Liver (tissue), 8 donors: ENCODE measurements at regions not wholly inside any gene's neighbourhood (a gene's known extent, or its start where the extent isn't known, plus 50 kb on each side); places are given as distances from the start of the nearest gene placed in this dataset.

ENCODE experiments used
- DNase-seq: peaks from one replicate; pipeline ENCODE4 v3.0.0-alpha.2; 2017; ENCODE audit warnings: low spot score
- H3K27ac ChIP-seq, 2 donors: one replicate each; pipeline ENCODE4 v1.7.0; 2013; ENCODE audit warnings: inconsistent platforms in 2 of 2, low read length in 2 of 2, control low read depth in 1 of 2, low read depth in 1 of 2, mild to moderate bottlenecking in 1 of 2
- H3K27me3 ChIP-seq, 4 donors: one replicate each; pipeline versions ENCODE4 v1.6.1 to v1.7.0; 2013; ENCODE audit warnings: low read length in 3 of 4, inconsistent platforms in 1 of 4, mild to moderate bottlenecking in 1 of 4, moderate library complexity in 1 of 4; ENCODE audit not compliant: control insufficient read depth in 4 of 4, insufficient read depth in 4 of 4
- H3K36me3 ChIP-seq, 4 donors: one replicate each; pipeline versions ENCODE4 v1.6.1 to v1.7.0; 2013; ENCODE audit warnings: low read length in 3 of 4, mild to moderate bottlenecking in 3 of 4, low read depth in 1 of 4, moderate library complexity in 1 of 4; ENCODE audit not compliant: control insufficient read depth in 4 of 4, insufficient read depth in 3 of 4
- H3K4me1 ChIP-seq, 4 donors: one replicate each; pipeline versions ENCODE4 v1.6.1 to v1.7.0; 2013; ENCODE audit warnings: low read length in 3 of 4, mild to moderate bottlenecking in 3 of 4, moderate library complexity in 1 of 4; ENCODE audit not compliant: control insufficient read depth in 4 of 4, insufficient read depth in 4 of 4
- H3K4me3 ChIP-seq, 3 donors: one replicate each; pipeline versions ENCODE4 v1.6.1 to v1.7.0; 2013; ENCODE audit warnings: low read length in 3 of 3, control low read depth in 1 of 3, low read depth in 1 of 3, mild to moderate bottlenecking in 1 of 3
- H3K9ac ChIP-seq, 2 donors: one replicate each; pipeline ENCODE4 v1.7.0; 2013; ENCODE audit warnings: low read length in 2 of 2, mild to moderate bottlenecking in 2 of 2, moderate library complexity in 2 of 2, control low read depth in 1 of 2, low read depth in 1 of 2
- H3K9me3 ChIP-seq, 4 donors: one replicate each; pipeline versions ENCODE4 v1.6.1 to v1.7.0; 2013; ENCODE audit warnings: low read length in 3 of 4; ENCODE audit not compliant: control insufficient read depth in 4 of 4
- EGR1 ChIP-seq, 2 donors: IDR thresholded peaks; 2 replicates each; pipeline ENCODE4 v1.6.1; 2016 to 2018; ENCODE audit warnings: antibody characterized with exemption in 2 of 2, low read depth in 2 of 2
- FOXA1 ChIP-seq: IDR thresholded peaks from 2 replicates; pipeline ENCODE4 v1.6.1; 2016; ENCODE audit warnings: antibody characterized with exemption
- FOXA2 ChIP-seq: IDR thresholded peaks from 2 replicates; pipeline ENCODE4 v1.6.1; 2016; ENCODE audit warnings: antibody characterized with exemption
- GABPA ChIP-seq, 2 donors: IDR thresholded peaks in 1 of 2; conservative IDR thresholded peaks in 1 of 2; 2 replicates each; pipeline ENCODE4 v1.6.1; 2016; ENCODE audit warnings: antibody characterized with exemption in 2 of 2, mild to moderate bottlenecking in 1 of 2, moderate library complexity in 1 of 2
- HNF4A ChIP-seq, 2 donors: conservative IDR thresholded peaks; 2 replicates each; pipeline ENCODE4 v1.6.1; 2016; ENCODE audit warnings: antibody characterized with exemption in 2 of 2, mild to moderate bottlenecking in 2 of 2
- HNF4G ChIP-seq: IDR thresholded peaks from 2 replicates; pipeline ENCODE4 v1.6.1; 2016; ENCODE audit warnings: antibody characterized with exemption
- JUND ChIP-seq, 2 donors: IDR thresholded peaks; 2 replicates each; pipeline ENCODE4 v1.6.1; 2016; ENCODE audit warnings: antibody characterized with exemption in 2 of 2
- NR2F2 ChIP-seq: IDR thresholded peaks from 2 replicates; pipeline ENCODE4 v1.6.1; 2016; ENCODE audit warnings: antibody characterized with exemption
- RAD21 ChIP-seq, 2 donors: IDR thresholded peaks; 2 replicates each; pipeline ENCODE4 v1.6.1; 2016; ENCODE audit warnings: antibody characterized with exemption in 2 of 2, mild to moderate bottlenecking in 2 of 2
- RXRA ChIP-seq, 2 donors: IDR thresholded peaks; 2 replicates each; pipeline ENCODE4 v1.6.1; 2017 to 2018; ENCODE audit warnings: antibody characterized with exemption in 2 of 2, mild to moderate bottlenecking in 1 of 2
- SP1 ChIP-seq: IDR thresholded peaks from 2 replicates; pipeline ENCODE4 v1.6.1; 2018; ENCODE audit warnings: antibody characterized with exemption, mild to moderate bottlenecking
- TAF1 ChIP-seq: conservative IDR thresholded peaks from 2 replicates; pipeline ENCODE4 v1.6.1; 2016; ENCODE audit warnings: antibody characterized with exemption, mild to moderate bottlenecking
- YY1 ChIP-seq: IDR thresholded peaks from 2 replicates; pipeline ENCODE4 v1.6.1; 2016; ENCODE audit warnings: antibody characterized with exemption, mild to moderate bottlenecking
- WGBS: extraction: QIAGEN DNeasy Blood & Tissue Kit; methylation state at CpG from one replicate; pipeline ENCODE4 v1.1.7; 2013; 5-methylcytosine and 5-hydroxymethylcytosine counted together
- TF ChIP-seq, protein P1 (sequence below): fragments of 150-350 bp; IDR thresholded peaks from 2 replicates; pipeline ENCODE4 v1.5.1; 2017; ENCODE audit warnings: improper control_type of control experiment, low read depth, low read length; ENCODE audit not compliant: missing input control
- TF ChIP-seq, protein P2 (sequence below): IDR thresholded peaks from 2 replicates; pipeline ENCODE4 v1.6.1; 2016; ENCODE audit warnings: antibody characterized with exemption
- TF ChIP-seq, protein P3 (sequence below): IDR thresholded peaks from 2 replicates; pipeline ENCODE4 v1.6.1; 2016; ENCODE audit warnings: antibody characterized with exemption
- TF ChIP-seq, protein P4 (sequence below): IDR thresholded peaks from 2 replicates; pipeline ENCODE4 v1.6.1; 2016; ENCODE audit warnings: antibody characterized with exemption
- TF ChIP-seq, protein P5 (sequence below): IDR thresholded peaks from 2 replicates; pipeline ENCODE4 v1.6.1; 2016; ENCODE audit warnings: antibody characterized with exemption, mild to moderate bottlenecking
- donor health status: healthy.
- donor health status: healthy.
- donor health status: healthy.
- donor health status: healthy.
- donor health status: healthy.

DNA sequence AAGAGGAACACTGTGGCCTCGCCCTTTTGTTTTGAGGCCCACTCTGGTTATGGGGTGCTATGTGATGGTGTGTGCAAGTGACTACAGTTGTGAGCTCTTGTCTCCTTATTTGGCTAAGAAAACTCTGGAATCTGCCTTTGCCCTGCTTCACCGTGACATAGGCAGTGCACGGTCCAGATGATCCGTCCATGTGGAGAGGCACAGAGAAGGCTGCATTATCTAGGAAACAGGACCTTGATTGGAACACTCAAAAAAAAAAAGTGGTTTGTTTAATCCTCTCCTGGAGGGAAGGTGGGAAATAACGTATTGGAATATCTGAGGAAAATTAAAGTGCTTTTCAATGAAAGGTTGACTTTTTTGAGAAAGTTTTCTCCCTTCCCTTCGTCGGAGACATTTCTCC, 233.3 kb downstream of the CHD9NB start (continued):
- TF ChIP-seq, protein P1, sequence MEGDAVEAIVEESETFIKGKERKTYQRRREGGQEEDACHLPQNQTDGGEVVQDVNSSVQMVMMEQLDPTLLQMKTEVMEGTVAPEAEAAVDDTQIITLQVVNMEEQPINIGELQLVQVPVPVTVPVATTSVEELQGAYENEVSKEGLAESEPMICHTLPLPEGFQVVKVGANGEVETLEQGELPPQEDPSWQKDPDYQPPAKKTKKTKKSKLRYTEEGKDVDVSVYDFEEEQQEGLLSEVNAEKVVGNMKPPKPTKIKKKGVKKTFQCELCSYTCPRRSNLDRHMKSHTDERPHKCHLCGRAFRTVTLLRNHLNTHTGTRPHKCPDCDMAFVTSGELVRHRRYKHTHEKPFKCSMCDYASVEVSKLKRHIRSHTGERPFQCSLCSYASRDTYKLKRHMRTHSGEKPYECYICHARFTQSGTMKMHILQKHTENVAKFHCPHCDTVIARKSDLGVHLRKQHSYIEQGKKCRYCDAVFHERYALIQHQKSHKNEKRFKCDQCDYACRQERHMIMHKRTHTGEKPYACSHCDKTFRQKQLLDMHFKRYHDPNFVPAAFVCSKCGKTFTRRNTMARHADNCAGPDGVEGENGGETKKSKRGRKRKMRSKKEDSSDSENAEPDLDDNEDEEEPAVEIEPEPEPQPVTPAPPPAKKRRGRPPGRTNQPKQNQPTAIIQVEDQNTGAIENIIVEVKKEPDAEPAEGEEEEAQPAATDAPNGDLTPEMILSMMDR = no peak

DNA sequence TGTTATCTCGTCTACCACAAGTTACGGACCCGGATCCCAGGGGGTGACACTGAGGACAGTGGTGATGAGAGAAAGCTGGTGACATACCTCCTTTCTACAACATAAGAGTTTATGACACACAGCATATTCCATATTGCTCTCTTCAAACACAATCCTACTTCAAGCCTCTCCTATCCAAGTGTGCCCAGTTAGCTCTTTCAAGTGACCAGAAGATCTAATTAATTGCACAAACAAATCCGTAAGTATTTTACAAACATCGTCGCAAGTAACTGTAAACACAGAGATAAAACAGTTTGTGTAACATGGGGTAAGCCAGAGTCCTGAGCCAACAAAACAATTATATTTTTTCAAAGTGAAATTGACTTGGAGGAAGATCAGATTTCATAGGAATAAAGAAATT, 235.0 kb downstream of the CHD9NB start:
- H3K9me3 ChIP-seq = no peaks in the 10 kb centered on the region
- H3K4me1 ChIP-seq = no peaks in the 10 kb centered on the region
- no peak overlapping the region for H3K9ac ChIP-seq
- no peak for DNase-seq
- H3K4me3 ChIP-seq = no peak overlapping the region
- WGBS = 53% methylated on average over 6 of the region's 6 CpGs
- TF ChIP-seq TAF1 (no peak), HNF4G (no peak), HNF4A (conservative IDR thresholded peaks at IDR 0.05) (no peak), FOXA2 (no peak), RXRA (IDR thresholded peaks at IDR 0.05) (no peak), YY1 (no peak), SP1 (no peak), EGR1 (IDR thresholded peaks at IDR 0.05; ENCODE audit: low read depth in 2 of 2) (no peak), GABPA (IDR thresholded peaks at IDR 0.05 in 1 of 2, conservative IDR thresholded peaks at IDR 0.05 in 1 of 2) (no peak), NR2F2 (no peak), RAD21 (IDR thresholded peaks at IDR 0.05) (no peak), JUND (IDR thresholded peaks at IDR 0.05) (no peak), FOXA1 (no peak)
- TF ChIP-seq, protein P2, sequence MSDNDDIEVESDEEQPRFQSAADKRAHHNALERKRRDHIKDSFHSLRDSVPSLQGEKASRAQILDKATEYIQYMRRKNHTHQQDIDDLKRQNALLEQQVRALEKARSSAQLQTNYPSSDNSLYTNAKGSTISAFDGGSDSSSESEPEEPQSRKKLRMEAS = no peak
- TF ChIP-seq, protein P3, sequence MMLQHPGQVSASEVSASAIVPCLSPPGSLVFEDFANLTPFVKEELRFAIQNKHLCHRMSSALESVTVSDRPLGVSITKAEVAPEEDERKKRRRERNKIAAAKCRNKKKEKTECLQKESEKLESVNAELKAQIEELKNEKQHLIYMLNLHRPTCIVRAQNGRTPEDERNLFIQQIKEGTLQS = no peak
- TF ChIP-seq, protein P1 = no peak
- TF ChIP-seq, protein P4, sequence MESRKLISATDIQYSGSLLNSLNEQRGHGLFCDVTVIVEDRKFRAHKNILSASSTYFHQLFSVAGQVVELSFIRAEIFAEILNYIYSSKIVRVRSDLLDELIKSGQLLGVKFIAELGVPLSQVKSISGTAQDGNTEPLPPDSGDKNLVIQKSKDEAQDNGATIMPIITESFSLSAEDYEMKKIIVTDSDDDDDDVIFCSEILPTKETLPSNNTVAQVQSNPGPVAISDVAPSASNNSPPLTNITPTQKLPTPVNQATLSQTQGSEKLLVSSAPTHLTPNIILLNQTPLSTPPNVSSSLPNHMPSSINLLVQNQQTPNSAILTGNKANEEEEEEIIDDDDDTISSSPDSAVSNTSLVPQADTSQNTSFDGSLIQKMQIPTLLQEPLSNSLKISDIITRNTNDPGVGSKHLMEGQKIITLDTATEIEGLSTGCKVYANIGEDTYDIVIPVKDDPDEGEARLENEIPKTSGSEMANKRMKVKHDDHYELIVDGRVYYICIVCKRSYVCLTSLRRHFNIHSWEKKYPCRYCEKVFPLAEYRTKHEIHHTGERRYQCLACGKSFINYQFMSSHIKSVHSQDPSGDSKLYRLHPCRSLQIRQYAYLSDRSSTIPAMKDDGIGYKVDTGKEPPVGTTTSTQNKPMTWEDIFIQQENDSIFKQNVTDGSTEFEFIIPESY = no peak
- TF ChIP-seq, protein P5, sequence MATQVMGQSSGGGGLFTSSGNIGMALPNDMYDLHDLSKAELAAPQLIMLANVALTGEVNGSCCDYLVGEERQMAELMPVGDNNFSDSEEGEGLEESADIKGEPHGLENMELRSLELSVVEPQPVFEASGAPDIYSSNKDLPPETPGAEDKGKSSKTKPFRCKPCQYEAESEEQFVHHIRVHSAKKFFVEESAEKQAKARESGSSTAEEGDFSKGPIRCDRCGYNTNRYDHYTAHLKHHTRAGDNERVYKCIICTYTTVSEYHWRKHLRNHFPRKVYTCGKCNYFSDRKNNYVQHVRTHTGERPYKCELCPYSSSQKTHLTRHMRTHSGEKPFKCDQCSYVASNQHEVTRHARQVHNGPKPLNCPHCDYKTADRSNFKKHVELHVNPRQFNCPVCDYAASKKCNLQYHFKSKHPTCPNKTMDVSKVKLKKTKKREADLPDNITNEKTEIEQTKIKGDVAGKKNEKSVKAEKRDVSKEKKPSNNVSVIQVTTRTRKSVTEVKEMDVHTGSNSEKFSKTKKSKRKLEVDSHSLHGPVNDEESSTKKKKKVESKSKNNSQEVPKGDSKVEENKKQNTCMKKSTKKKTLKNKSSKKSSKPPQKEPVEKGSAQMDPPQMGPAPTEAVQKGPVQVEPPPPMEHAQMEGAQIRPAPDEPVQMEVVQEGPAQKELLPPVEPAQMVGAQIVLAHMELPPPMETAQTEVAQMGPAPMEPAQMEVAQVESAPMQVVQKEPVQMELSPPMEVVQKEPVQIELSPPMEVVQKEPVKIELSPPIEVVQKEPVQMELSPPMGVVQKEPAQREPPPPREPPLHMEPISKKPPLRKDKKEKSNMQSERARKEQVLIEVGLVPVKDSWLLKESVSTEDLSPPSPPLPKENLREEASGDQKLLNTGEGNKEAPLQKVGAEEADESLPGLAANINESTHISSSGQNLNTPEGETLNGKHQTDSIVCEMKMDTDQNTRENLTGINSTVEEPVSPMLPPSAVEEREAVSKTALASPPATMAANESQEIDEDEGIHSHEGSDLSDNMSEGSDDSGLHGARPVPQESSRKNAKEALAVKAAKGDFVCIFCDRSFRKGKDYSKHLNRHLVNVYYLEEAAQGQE = no peak
- H3K27me3 ChIP-seq = no peaks in the 10 kb centered on the region
- H3K36me3 ChIP-seq = no peaks in the 10 kb centered on the region
- H3K27ac ChIP-seq = no peak overlapping the region
